ENCODE measurements at regions not wholly inside any gene's neighbourhood (a gene's known extent, or its start where the extent isn't known, plus 50 kb on each side); places are given as distances from the start of the nearest gene placed in this dataset.

GRCh38 chr22:47433627-47434026 is 671.2 kb downstream of the TBC1D22A start:
- no peak for TF ChIP-seq CTCF (IDR thresholded peaks at IDR 0.05)
- Histone ChIP-seq H3K36me3 (no peaks in the 10 kb centered on the region), H3K9me3 (no peaks in the 10 kb centered on the region), H3K4me3 (no peak overlapping the region), H3K4me1 (ENCODE audit: control insufficient read depth in 1 of 2, low read depth in 2 of 2) (no peaks in the 10 kb centered on the region), H3K27me3 (replicated peaks; ENCODE audit: insufficient read depth) (no peaks in the 10 kb centered on the region), H3K27ac (no peak overlapping the region)
- ATAC-seq (ENCODE audit: insufficient number of reproducible peaks, low FRiP score, low read depth) (no peak), DNase-seq (ENCODE audit: low spot score) (no peak)

- H3K36me3 ChIP-seq = no peaks in the 10 kb centered on the region
- DNase-seq (ENCODE audit: low spot score) = no peak
- TF ChIP-seq CTCF (IDR thresholded peaks at IDR 0.05) = no peak
- no peak for ATAC-seq (ENCODE audit: insufficient number of reproducible peaks, low FRiP score, low read depth)
- no peaks in the 10 kb centered on the region for H3K27me3 ChIP-seq (replicated peaks; ENCODE audit: insufficient read depth)
- H3K9me3 ChIP-seq = no peaks in the 10 kb centered on the region
- no peak overlapping the region for H3K4me3 ChIP-seq
- H3K4me1 ChIP-seq (ENCODE audit: control insufficient read depth in 1 of 2, low read depth in 2 of 2) = no peaks in the 10 kb centered on the region
- no peak overlapping the region for H3K27ac ChIP-seq
Measured at GRCh38 chr22:47432683-47433082, 670.2 kb downstream of the TBC1D22A start.

- Histone ChIP-seq H3K27ac (no peak overlapping the region), H3K4me3 (no peak overlapping the region), H3K36me3 (no peaks in the 10 kb centered on the region), H3K27me3 (replicated peaks; ENCODE audit: insufficient read depth) (no peaks in the 10 kb centered on the region), H3K4me1 (ENCODE audit: control insufficient read depth in 1 of 2, low read depth in 2 of 2) (no peaks in the 10 kb centered on the region), H3K9me3 (no peaks in the 10 kb centered on the region)
- ATAC-seq (ENCODE audit: insufficient number of reproducible peaks, low FRiP score, low read depth) (no peak), DNase-seq (ENCODE audit: low spot score) (no peak)
- TF ChIP-seq CTCF (IDR thresholded peaks at IDR 0.05) = no peak
Measured at GRCh38 chr22:47423861-47424820, 661.7 kb downstream of the TBC1D22A start.

- Histone ChIP-seq H3K27ac (no peak overlapping the region), H3K27me3 (replicated peaks; ENCODE audit: insufficient read depth) (no peaks in the 10 kb centered on the region), H3K9me3 (no peaks in the 10 kb centered on the region), H3K4me1 (ENCODE audit: control insufficient read depth in 1 of 2, low read depth in 2 of 2) (no peaks in the 10 kb centered on the region), H3K4me3 (no peak overlapping the region), H3K36me3 (no peaks in the 10 kb centered on the region)
- DNase-seq (ENCODE audit: low spot score) = no peak
- no peak for ATAC-seq (ENCODE audit: insufficient number of reproducible peaks, low FRiP score, low read depth)
- no peak for TF ChIP-seq CTCF (IDR thresholded peaks at IDR 0.05)
Measured at GRCh38 chr22:47423266-47423665, 660.8 kb downstream of the TBC1D22A start.

- Histone ChIP-seq H3K27me3 (replicated peaks; ENCODE audit: insufficient read depth) (no peaks in the 10 kb centered on the region), H3K4me1 (ENCODE audit: control insufficient read depth in 1 of 2, low read depth in 2 of 2) (no peaks in the 10 kb centered on the region), H3K27ac (no peak overlapping the region), H3K4me3 (no peak overlapping the region), H3K36me3 (no peaks in the 10 kb centered on the region), H3K9me3 (no peaks in the 10 kb centered on the region)
- ATAC-seq (ENCODE audit: insufficient number of reproducible peaks, low FRiP score, low read depth) (no peak), DNase-seq (ENCODE audit: low spot score) (no peak)
- TF ChIP-seq CTCF (IDR thresholded peaks at IDR 0.05) = no peak
Measured at GRCh38 chr22:47422736-47423135, 660.3 kb downstream of the TBC1D22A start.
